Trophoblast cell (in vitro differentiated cells and primary cell): ENCODE measurements at regions not wholly inside any gene's neighbourhood (a gene's known extent, or its start where the extent isn't known, plus 50 kb on each side); places are given as distances from the start of the nearest gene placed in this dataset.

Experiments
- DNase-seq, 2 donors: peaks; one replicate each; pipeline ENCODE4 v3.0.0-alpha.2; 2016
- H2AFZ ChIP-seq: 2 replicates; pipeline ENCODE4 v1.6.1; 2013; ENCODE audit warnings: low read length, moderate library complexity, mild to moderate bottlenecking; ENCODE audit not compliant: insufficient read depth, poor library complexity
- H2AK5ac ChIP-seq: 2 replicates; pipeline ENCODE4 v1.6.1; 2013; ENCODE audit warnings: mild to moderate bottlenecking, low read length
- H2BK120ac ChIP-seq: 2 replicates; pipeline ENCODE4 v1.6.1; 2013; ENCODE audit warnings: low read length, mild to moderate bottlenecking, moderate library complexity; ENCODE audit not compliant: insufficient read depth, poor library complexity
- H2BK12ac ChIP-seq: 2 replicates; pipeline ENCODE4 v1.6.1; 2013; ENCODE audit warnings: mild to moderate bottlenecking, low read length, moderate library complexity
- H2BK5ac ChIP-seq: 2 replicates; pipeline ENCODE4 v1.6.1; 2013; ENCODE audit warnings: low read length, low read depth, moderate library complexity, mild to moderate bottlenecking; ENCODE audit not compliant: poor library complexity
- H3K14ac ChIP-seq: 2 replicates; pipeline ENCODE4 v1.6.1; 2013; ENCODE audit warnings: mild to moderate bottlenecking, low read length
- H3K18ac ChIP-seq: 2 replicates; pipeline ENCODE4 v1.6.1; 2013; ENCODE audit warnings: mild to moderate bottlenecking, low read length
- H3K23ac ChIP-seq: 2 replicates; pipeline ENCODE4 v1.6.1; 2013; ENCODE audit warnings: low read length
- H3K27ac ChIP-seq: 2 replicates; pipeline ENCODE4 v1.5.1; 2013; ENCODE audit warnings: low read depth, mild to moderate bottlenecking, inconsistent platforms, low read length, moderate library complexity
- H3K27me3 ChIP-seq: 2 replicates; pipeline ENCODE4 v1.6.1; 2013; ENCODE audit warnings: inconsistent platforms, mild to moderate bottlenecking, low read length, moderate library complexity; ENCODE audit not compliant: insufficient read depth
- H3K36me3 ChIP-seq, 2 experiments: 1 replicate in 1 of 2; 2 replicates in 1 of 2; pipeline ENCODE4 v1.6.1; 2013; ENCODE audit warnings: low read length in 2 of 2, mild to moderate bottlenecking in 2 of 2, moderate library complexity in 1 of 2; ENCODE audit not compliant: insufficient read depth in 2 of 2, control insufficient read depth in 1 of 2
- H3K4ac ChIP-seq: 2 replicates; pipeline ENCODE4 v1.6.1; 2013; ENCODE audit warnings: low read depth, mild to moderate bottlenecking, low read length, moderate library complexity
- H3K4me1 ChIP-seq, 2 experiments: 1 replicate in 1 of 2; 2 replicates in 1 of 2; pipeline ENCODE4 v1.6.1; 2013; ENCODE audit warnings: low read length in 2 of 2, mild to moderate bottlenecking in 2 of 2, moderate library complexity in 1 of 2; ENCODE audit not compliant: insufficient read depth in 2 of 2, control insufficient read depth in 1 of 2
- H3K4me2 ChIP-seq: 2 replicates; pipeline ENCODE4 v1.6.1; 2013; ENCODE audit warnings: inconsistent platforms, mild to moderate bottlenecking, low read length, moderate library complexity
- H3K4me3 ChIP-seq: 2 replicates; pipeline ENCODE4 v1.5.1; 2013; ENCODE audit warnings: mild to moderate bottlenecking, low read depth, low read length, inconsistent platforms
- H3K79me1 ChIP-seq: one replicate; pipeline ENCODE4 v1.6.1; 2013; ENCODE audit warnings: low read length
- H3K79me2 ChIP-seq: 2 replicates; pipeline ENCODE4 v1.6.1; 2013; ENCODE audit warnings: low read length, mild to moderate bottlenecking; ENCODE audit not compliant: control insufficient read depth, insufficient read depth, poor library complexity
- H3K9ac ChIP-seq: 2 replicates; pipeline ENCODE4 v1.6.1; 2013; ENCODE audit warnings: mild to moderate bottlenecking, low read length
- H3K9me3 ChIP-seq: 2 replicates; pipeline ENCODE4 v1.6.1; 2013; ENCODE audit warnings: low read depth, mild to moderate bottlenecking, control low read depth, inconsistent platforms, low read length; ENCODE audit not compliant: insufficient read depth
- H4K12ac ChIP-seq: 2 replicates; pipeline ENCODE4 v1.6.1; 2013; ENCODE audit warnings: low read depth, mild to moderate bottlenecking, low read length, moderate library complexity
- H4K8ac ChIP-seq: 2 replicates; pipeline ENCODE4 v1.6.1; 2013; ENCODE audit warnings: low read depth, mild to moderate bottlenecking, low read length, moderate library complexity
- H4K91ac ChIP-seq: one replicate; pipeline ENCODE4 v1.6.1; 2013; ENCODE audit warnings: low read depth, mild to moderate bottlenecking, low read length, moderate library complexity
- WGBS: extraction: QIAGEN DNeasy Blood & Tissue Kit; methylation state at CpG from one replicate; pipeline ENCODE4 v1.1.7; 2013; ENCODE audit warnings: missing lambda C conversion rate; ENCODE audit not compliant: insufficient read length, insufficient coverage; ENCODE audit errors: extremely low coverage; 5-methylcytosine and 5-hydroxymethylcytosine counted together

- Histone ChIP-seq H3K18ac (no peak overlapping the region), H2AFZ (no peak overlapping the region), H2BK120ac (no peak overlapping the region), H3K79me2 (no peaks in the 10 kb centered on the region), H2BK12ac (no peak overlapping the region), H3K23ac (no peak overlapping the region), H4K12ac (no peak overlapping the region), H3K4me3 (no peak overlapping the region), H2AK5ac (no peak overlapping the region), H4K91ac (no peak overlapping the region), H3K4ac (no peak overlapping the region), H4K8ac (no peak overlapping the region), H3K79me1 (no peaks in the 10 kb centered on the region), H3K9me3 (no peaks in the 10 kb centered on the region), H3K14ac (no peak overlapping the region), H3K9ac (no peak overlapping the region), H3K36me3 (no peaks in the 10 kb centered on the region), H3K27ac (no peak overlapping the region), H3K4me2 (no peak overlapping the region), H3K4me1 (no peaks in the 10 kb centered on the region), H3K27me3 (no peaks in the 10 kb centered on the region), H2BK5ac (no peak overlapping the region)
- WGBS, result no CpG with 5 or more reads among the region's 1 CpG
- peak; percentile 61 to 90 for DNase-seq
These were observed 311.2 kb upstream of the OPRM1 start for GRCh38 chr6:153727885-153728284.

- Histone ChIP-seq H3K4ac (no peak overlapping the region), H3K23ac (no peak overlapping the region), H3K4me3 (no peak overlapping the region), H2BK120ac (no peak overlapping the region), H3K9me3 (no peaks in the 10 kb centered on the region), H4K91ac (no peak overlapping the region), H3K27me3 (no peaks in the 10 kb centered on the region), H2BK12ac (no peak overlapping the region), H2AFZ (no peak overlapping the region), H3K4me1 (no peaks in the 10 kb centered on the region), H3K27ac (no peak overlapping the region), H2BK5ac (no peak overlapping the region), H4K8ac (no peak overlapping the region), H3K4me2 (no peak overlapping the region), H3K36me3 (no peaks in the 10 kb centered on the region), H3K14ac (no peak overlapping the region), H2AK5ac (no peak overlapping the region), H3K79me2 (no peaks in the 10 kb centered on the region), H4K12ac (no peak overlapping the region), H3K79me1 (no peaks in the 10 kb centered on the region), H3K9ac (no peak overlapping the region), H3K18ac (no peak overlapping the region)
- WGBS, result no CpG with 5 or more reads among the region's 3 CpGs
- no peak for DNase-seq
These were observed 313.6 kb upstream of the OPRM1 start for GRCh38 chr6:153725456-153725855.

- no peak overlapping the region for H2AFZ ChIP-seq
- H3K36me3 ChIP-seq, result no peaks in the 10 kb centered on the region
- no peak overlapping the region for H4K8ac ChIP-seq
- no peaks in the 10 kb centered on the region for H3K9me3 ChIP-seq
- H4K12ac ChIP-seq, result no peak overlapping the region
- no peak for DNase-seq
- H2BK12ac ChIP-seq, result no peak overlapping the region
- no peak overlapping the region for H3K27ac ChIP-seq
- H3K4ac ChIP-seq, result no peak overlapping the region
- H3K23ac ChIP-seq, result no peak overlapping the region
- no peak overlapping the region for H3K18ac ChIP-seq
- H2BK120ac ChIP-seq, result no peak overlapping the region
- no peaks in the 10 kb centered on the region for H3K4me1 ChIP-seq
- H3K4me2 ChIP-seq, result no peak overlapping the region
- no peak overlapping the region for H2BK5ac ChIP-seq
- H3K27me3 ChIP-seq, result no peaks in the 10 kb centered on the region
- H3K79me1 ChIP-seq, result no peaks in the 10 kb centered on the region
- no peak overlapping the region for H3K4me3 ChIP-seq
- no peak overlapping the region for H4K91ac ChIP-seq
- H3K79me2 ChIP-seq, result no peaks in the 10 kb centered on the region
- no peak overlapping the region for H3K9ac ChIP-seq
- no peak overlapping the region for H2AK5ac ChIP-seq
- no peak overlapping the region for H3K14ac ChIP-seq
These were observed 318.3 kb upstream of the OPRM1 start for GRCh38 chr6:153720732-153721131.

- H3K4me3 ChIP-seq, result no peak overlapping the region
- H2AK5ac ChIP-seq, result no peak overlapping the region
- no peak overlapping the region for H3K4ac ChIP-seq
- no peak overlapping the region for H4K91ac ChIP-seq
- no peak overlapping the region for H3K14ac ChIP-seq
- no peak for DNase-seq
- H3K79me2 ChIP-seq, result no peaks in the 10 kb centered on the region
- no peak overlapping the region for H2BK5ac ChIP-seq
- no peak overlapping the region for H3K18ac ChIP-seq
- H3K9me3 ChIP-seq, result no peaks in the 10 kb centered on the region
- no peak overlapping the region for H3K9ac ChIP-seq
- no peak overlapping the region for H3K23ac ChIP-seq
- H3K27me3 ChIP-seq, result no peaks in the 10 kb centered on the region
- no peak overlapping the region for H2AFZ ChIP-seq
- H4K12ac ChIP-seq, result no peak overlapping the region
- no peak overlapping the region for H2BK120ac ChIP-seq
- H3K36me3 ChIP-seq, result no peaks in the 10 kb centered on the region
- no peak overlapping the region for H4K8ac ChIP-seq
- no peak overlapping the region for H3K4me2 ChIP-seq
- H3K4me1 ChIP-seq, result no peaks in the 10 kb centered on the region
- H2BK12ac ChIP-seq, result no peak overlapping the region
- H3K79me1 ChIP-seq, result no peaks in the 10 kb centered on the region
- no peak overlapping the region for H3K27ac ChIP-seq
These were observed 333.6 kb upstream of the OPRM1 start for GRCh38 chr6:153705429-153705828.

GRCh38 chr6:153702671-153703070 is 336.4 kb upstream of the OPRM1 start:
- Histone ChIP-seq H3K9me3 (no peaks in the 10 kb centered on the region), H3K4ac (no peak overlapping the region), H3K14ac (no peak overlapping the region), H3K23ac (no peak overlapping the region), H2AFZ (no peak overlapping the region), H4K8ac (no peak overlapping the region), H3K27ac (no peak overlapping the region), H3K9ac (no peak overlapping the region), H3K79me2 (no peaks in the 10 kb centered on the region), H2BK5ac (no peak overlapping the region), H3K18ac (no peak overlapping the region), H2BK120ac (no peak overlapping the region), H3K36me3 (no peaks in the 10 kb centered on the region), H3K27me3 (no peaks in the 10 kb centered on the region), H3K4me3 (no peak overlapping the region), H3K79me1 (no peaks in the 10 kb centered on the region), H2AK5ac (no peak overlapping the region), H4K12ac (no peak overlapping the region), H3K4me1 (no peaks in the 10 kb centered on the region), H2BK12ac (no peak overlapping the region), H4K91ac (no peak overlapping the region), H3K4me2 (no peak overlapping the region)
- no CpG with 5 or more reads among the region's 2 CpGs for WGBS
- DNase-seq, result no peak
